ENCODE measurements at regions not wholly inside any gene's neighbourhood (a gene's known extent, or its start where the extent isn't known, plus 50 kb on each side); places are given as distances from the start of the nearest gene placed in this dataset.
"Not testable (repeated sequence)": the region's sequence is repeated elsewhere in the genome, so short reads cannot be mapped to it uniquely, and the experiment has no call there.

DNA sequence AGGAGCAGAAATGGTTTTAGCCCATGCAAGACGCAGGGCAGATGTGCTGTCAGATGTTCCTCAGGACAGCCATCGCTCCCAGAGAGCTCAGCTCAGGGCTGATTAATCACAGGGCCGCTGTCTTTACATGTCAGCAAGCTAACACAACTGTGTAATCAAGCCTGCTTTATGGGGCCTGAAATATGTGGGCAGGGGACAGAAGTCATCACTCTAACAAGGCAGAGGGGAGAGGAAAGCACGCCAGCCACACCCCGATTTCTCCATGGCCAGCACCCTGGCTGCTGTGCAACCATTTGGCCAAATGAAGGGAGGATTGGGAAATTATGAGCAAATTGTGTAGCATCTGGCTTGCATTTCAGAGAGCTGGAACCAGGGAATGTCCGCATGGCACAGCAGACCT, 368.8 kb downstream of the NPHP4 start:
- DNase-seq = no peak

- DNase-seq = no peak
Observed at GRCh38 chr1:5622412-5622811, 369.8 kb downstream of the NPHP4 start.

DNA sequence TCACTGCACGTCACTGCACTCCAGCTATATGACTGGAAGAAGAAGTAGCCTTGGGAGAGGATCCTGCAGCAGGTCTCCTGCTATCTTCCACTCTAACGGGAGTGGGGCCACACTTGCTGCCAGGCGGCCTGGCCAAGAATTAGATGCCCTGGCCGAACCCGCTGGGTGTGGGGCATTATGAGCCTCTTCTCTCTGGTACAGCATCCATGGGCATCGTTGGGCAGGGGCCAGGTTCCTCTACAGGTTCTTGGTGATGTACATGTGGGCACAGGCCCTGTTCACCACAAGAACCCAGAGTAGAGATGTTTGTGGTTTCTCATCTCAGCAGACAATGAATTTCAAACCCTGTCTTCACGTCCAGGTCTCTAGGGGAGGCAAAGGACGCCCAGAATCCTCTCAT, 370.5 kb downstream of the NPHP4 start:
- DNase-seq = no peak

DNA sequence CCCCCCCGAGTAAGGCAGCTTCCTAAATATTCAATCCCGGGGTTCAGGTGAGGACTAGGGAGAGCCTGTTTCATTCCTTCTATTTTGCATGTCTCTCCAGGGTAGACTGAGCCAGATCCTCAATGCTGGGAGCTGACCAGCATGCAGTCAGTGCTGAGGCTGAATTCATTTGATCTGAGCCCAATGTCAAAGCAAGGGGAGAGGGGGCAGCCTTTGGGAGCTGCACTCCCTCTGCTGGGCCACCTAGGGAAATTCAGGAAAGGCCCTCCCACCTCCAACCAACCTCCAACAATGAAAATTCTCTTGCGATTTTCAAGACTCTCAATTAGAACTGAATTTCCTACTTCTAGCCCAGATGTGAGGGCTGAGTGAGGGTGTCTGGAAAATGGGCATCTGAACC, 371.2 kb downstream of the NPHP4 start:
- DNase-seq = peak in 1 of 4 experiments; percentile 3

- DNase-seq = no peak
Observed at GRCh38 chr1:5620418-5620817, 371.8 kb downstream of the NPHP4 start.

DNA sequence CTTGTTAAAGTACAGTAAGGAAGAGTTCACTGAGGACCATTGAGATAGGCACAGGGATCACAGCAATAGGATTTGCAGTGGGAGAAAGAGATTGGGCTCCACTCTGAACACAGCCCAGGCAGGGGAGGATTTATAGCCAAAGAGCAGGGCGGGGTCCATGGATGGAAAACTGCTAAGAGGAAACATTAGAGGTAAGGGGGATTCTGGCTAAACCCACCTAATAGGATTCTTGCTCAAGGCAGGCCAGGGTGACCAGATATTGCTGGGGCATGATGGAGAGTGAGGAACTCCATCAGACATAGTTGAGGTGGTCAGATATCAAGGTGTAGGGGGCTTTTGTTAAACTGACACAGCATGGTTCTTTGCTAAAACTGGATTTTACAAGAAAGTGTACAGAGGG, 372.8 kb downstream of the NPHP4 start:
- DNase-seq = no peak

DNA sequence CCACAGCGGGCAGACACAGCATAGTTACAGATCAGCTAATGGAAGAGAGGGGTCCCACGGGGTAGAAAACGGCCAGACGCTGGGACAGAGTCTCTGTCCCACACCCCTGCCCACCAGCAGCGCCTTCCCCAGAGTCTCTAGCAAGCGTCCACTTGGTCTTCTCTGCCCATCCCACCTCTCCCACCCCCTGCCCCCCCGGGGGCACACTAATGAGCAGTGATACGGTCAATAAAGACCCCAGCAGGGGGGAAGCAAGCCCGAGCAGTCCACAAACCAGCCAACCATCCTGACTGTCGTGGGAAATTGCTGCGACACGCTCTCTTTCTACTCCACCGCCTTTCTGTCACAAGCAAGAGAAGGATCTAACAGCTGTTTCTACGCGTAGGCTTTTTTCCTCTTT, 374.7 kb downstream of the NPHP4 start:
- no peak for DNase-seq

GRCh38 chr1:5617179-5617520, 375.1 kb downstream of the NPHP4 start:
- DNase-seq = no peak

- DNase-seq = no peak
Observed at GRCh38 chr1:5616366-5617178, 375.7 kb downstream of the NPHP4 start.

- DNase-seq = no peak
Observed at GRCh38 chr1:5615076-5615475, 377.1 kb downstream of the NPHP4 start.

GRCh38 chr1:5613900-5614299, 378.3 kb downstream of the NPHP4 start:
- DNase-seq = no peak

GRCh38 chr1:5611851-5612250, 380.4 kb downstream of the NPHP4 start:
- no peak for DNase-seq

GRCh38 chr1:5611431-5611830, 380.8 kb downstream of the NPHP4 start:
- DNase-seq = no peak

DNA sequence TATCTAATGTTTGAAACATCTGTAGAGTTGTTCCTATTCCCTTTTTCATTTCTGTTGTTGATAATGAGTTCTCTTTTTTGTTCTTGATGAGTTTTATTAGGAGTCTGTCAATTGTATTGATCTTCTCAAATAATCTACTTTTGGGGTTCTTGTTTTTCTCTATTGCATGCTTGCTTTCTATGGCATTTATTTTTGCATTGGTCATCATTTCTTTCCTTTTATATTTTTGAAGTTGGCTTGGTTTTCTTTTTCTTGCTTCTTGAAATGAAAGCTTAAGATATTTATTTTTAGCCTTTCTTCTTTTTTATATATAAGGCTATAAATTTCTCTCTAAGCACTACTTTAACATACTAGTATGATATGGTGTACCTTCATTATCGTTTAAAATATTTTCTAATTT, 381.8 kb downstream of the NPHP4 start:
- no peak for DNase-seq

- DNase-seq = no peak
Observed at GRCh38 chr1:5603353-5604104, 388.7 kb downstream of the NPHP4 start.

DNA sequence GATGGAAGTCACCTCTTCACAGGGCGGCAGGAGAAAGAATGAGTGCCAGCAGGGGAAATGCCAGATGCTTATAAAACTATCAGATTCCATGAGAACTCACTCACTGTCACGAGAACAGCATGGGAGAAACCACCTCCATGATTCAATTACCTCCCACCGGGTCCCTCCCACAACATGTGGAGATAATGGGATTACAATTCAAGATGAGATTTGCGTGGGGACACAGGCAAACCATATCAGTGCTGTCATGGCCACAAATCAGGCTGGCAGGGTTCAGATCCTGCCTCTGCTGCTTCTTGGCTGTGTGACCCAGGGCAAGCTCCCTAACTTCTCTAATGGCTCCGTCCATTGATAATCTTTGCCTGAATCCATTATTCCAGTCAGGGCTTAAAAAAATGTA, 389.5 kb downstream of the NPHP4 start:
- DNase-seq = not testable (repeated sequence)

DNA sequence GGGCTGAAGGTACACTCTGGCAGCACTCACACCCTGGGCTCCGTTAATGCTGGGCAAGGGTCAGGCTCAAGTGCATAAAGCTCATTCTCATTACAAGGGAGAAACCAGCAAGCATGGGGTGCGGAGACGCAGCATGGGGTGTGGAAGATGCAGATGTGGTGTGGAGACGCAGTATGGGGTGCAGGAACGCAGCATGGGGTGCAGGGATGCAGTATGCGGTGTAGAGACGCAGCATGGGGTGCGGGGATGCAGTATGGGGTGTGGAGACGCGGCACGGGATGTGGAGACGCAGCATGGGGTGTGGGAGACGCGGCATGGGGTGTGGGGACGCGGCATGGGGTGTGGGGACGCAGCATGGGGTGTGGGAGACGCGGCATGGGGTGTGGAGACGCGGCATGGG, 390.7 kb downstream of the NPHP4 start:
- DNase-seq = no peak

GRCh38 chr1:5599541-5599940, 392.7 kb downstream of the NPHP4 start:
- no peak for DNase-seq

- no peak for DNase-seq
Observed at GRCh38 chr1:5598824-5599395, 393.3 kb downstream of the NPHP4 start.

- no peak for DNase-seq
Observed at GRCh38 chr1:5597991-5598823, 394.0 kb downstream of the NPHP4 start.

GRCh38 chr1:5597171-5597850, 394.9 kb downstream of the NPHP4 start:
- DNase-seq = no peak

DNA sequence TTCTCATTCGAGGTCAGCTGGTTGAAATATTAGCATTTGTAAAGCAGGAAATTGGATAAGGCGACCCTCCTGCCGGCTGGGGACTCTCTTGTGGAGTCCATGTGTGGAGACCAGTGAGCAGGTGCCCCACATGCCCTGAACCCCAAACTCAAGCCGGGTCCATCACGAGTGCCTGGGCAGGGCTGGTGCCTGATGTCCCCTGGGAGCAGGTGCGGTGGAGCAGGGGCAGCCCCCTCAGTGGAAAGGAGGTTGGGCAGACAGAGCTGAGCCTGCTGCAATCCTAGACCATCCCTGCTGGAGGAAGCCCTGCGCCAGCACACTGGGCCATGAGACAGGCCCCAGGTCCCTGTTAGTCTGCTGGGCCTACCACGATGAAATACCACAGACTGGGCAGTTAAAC, 395.6 kb downstream of the NPHP4 start:
- no peak for DNase-seq
